ENCODE measurements at regions not wholly inside any gene's neighbourhood (a gene's known extent, or its start where the extent isn't known, plus 50 kb on each side); places are given as distances from the start of the nearest gene placed in this dataset.
"Not testable (repeated sequence)": the region's sequence is repeated elsewhere in the genome, so short reads cannot be mapped to it uniquely, and the experiment has no call there.

DNA sequence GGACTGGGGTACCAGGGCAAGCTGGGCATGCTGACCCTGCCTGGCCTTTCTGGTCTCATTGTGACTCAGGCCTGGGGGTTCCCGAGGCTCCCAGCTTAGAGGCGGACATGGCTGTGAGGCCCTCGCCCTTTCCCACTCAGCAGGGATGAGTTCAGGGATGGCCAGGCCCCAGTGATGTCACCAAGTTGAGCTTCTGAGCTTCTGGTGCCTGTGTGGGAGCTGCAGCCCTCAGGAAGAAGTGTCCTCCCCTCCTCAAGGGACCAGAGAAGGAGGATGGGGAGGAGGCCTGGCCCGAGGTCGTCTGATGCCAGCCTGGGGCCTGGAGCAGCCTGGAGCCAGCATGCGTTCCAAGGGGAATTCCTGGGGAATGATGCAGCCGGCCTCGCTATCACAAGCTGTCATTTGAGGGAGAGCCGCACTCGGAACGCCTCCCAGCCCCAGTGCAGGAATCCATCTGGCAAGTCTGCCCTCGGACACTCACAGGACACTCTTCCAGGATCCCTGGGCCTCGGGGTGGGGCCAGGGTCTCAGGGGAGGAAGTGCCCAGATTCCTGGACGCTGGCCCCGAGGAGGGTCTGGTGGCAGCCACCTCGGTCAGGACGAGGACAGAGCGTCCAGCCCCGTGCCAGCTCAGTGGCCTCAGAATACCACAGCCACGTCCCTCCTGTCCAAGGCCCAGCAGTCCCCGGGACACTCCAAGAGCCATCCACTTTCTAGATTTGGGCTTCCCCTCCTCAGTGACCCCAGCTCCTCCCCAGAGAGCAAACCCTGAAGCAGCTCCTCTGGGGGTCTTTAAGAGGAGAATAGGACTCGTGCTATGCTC, 61.2 kb upstream of the GPC1 start:
- peak; percentile 14 for DNase-seq (ENCODE audit: low spot score)

DNA sequence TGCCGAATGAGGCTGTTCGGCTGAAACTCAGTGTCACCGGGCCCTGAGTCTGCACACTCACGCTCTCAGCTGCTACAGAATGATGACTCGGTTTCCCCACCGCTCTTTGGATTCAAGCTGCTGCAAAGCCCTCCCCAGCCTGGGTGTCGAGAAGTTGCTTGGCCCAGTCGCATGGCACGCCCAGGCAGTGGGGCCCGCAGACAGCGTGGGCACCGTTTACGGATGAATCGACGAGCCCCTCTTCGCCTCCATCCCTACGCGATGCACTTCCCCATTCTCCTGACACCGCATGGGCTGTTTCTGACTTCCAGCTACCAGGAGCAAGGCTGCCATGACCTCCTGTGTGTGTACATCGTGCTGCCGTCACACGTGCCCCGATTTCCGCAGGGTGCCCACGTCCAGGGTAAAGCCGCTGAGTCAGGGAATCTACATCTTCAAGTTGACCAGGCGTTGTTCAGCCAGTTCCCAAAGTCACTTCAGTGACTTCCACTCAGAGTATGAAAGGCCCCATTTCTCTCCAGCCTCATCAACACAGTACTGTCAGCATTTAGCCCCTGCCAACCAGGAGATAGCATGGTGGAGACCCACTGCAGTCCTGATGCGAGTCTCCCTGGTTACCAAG, 60.3 kb upstream of the GPC1 start:
- no peak for DNase-seq (ENCODE audit: low spot score)

DNA sequence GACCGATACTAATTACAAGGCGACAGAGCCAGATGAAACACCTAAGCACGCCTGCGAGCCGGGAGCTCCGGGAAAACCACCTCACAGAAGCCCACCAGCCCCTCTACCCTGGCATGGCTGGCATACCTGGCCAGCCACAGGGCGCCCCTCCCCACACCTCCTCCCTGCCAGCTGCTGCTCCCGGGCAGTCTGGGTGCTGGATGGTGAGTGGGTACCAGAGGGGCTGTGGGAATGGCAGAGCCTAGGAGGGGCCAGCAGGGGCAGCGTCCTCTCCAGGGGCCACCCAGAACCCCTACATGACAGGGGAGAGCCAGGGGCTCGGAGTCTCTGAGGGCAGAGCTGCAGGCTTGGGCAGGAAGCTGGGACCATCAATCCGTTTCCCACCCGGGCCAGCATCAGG, 58.7 kb upstream of the GPC1 start:
- no peak for DNase-seq (ENCODE audit: low spot score)

DNA sequence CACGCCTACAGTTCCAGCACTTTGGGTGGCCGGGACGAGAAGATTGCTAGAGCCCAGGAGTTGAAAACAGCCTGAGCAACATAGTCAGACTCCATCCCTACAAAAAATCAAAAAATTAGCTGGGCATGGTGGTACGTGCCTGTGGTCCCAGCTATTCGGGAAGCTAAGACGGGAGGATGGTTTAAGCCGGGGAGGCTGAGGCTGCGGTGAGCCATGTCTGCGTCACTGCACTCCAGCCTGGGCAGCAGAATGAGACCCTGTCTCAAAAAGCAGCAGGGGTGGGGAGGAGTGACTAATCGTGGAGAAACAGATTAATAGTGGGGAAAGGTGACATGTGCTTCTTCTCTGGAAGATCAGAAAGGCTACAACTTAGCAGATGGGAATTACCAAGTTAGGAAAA, 58.1 kb upstream of the GPC1 start:
- DNase-seq (ENCODE audit: low spot score), result no peak

DNA sequence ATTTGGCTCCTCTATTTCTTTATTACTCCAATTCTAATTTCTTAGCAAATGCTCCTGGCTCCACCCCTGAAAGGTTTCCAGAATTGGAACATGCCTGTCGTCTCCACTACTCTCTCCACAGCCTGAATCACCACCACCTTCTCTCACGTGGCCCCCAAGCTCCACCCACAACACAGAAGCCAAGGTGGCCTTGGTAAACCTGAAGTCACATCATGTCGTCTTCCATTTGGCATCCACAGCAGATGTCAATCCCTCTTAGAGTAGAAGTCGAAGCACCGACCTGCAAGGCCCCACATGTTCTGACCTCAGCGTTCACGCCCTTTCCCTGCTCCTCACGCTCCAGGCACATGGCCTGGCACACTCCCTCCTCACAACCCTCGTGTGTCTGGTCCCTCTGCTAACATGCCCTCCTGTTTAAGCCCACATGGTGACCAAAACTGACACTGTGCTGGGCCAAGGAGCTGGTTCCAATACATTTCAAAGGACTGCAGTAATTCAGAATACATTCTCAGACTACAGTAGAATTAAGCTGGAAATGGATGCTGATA, 56.3 kb upstream of the GPC1 start:
- no peak for DNase-seq (ENCODE audit: low spot score)

DNA sequence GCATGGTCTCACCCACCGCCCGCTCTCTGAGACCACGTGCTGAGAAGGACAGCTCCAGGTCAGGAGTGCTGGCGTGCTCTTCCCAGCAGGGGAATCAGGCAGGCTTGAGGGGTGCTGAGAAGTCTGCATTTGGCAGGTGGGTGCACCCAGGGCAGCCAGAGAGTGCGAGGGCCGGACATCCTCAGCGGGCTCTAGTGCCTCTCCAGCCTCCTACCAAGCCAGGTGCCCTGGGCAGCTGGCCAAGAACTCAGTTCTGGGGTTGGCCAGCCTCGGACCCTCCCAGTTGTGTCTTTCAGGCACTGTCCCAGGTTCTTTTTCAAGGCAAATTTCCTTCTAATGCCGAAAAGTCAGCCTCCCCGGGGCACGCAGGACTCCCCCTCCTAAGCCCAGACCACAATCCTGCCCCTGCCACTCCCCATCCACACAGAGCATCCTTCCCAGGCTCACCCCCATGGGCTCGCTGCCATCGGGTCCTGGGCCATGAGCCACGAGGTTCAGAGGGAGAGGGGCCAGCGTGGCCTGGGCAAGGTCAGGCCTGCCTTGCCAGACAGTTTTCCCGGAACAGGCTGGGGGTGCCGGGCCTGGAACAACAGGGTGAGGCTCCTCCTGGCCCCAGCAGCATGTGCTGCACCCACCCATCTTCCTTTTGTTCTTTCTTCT, 52.2 kb upstream of the GPC1 start:
- DNase-seq (ENCODE audit: low spot score), result no peak

- no peak for DNase-seq (ENCODE audit: low spot score)
These were observed 51.4 kb upstream of the GPC1 start for GRCh38 chr2:240383871-240384700.

DNA sequence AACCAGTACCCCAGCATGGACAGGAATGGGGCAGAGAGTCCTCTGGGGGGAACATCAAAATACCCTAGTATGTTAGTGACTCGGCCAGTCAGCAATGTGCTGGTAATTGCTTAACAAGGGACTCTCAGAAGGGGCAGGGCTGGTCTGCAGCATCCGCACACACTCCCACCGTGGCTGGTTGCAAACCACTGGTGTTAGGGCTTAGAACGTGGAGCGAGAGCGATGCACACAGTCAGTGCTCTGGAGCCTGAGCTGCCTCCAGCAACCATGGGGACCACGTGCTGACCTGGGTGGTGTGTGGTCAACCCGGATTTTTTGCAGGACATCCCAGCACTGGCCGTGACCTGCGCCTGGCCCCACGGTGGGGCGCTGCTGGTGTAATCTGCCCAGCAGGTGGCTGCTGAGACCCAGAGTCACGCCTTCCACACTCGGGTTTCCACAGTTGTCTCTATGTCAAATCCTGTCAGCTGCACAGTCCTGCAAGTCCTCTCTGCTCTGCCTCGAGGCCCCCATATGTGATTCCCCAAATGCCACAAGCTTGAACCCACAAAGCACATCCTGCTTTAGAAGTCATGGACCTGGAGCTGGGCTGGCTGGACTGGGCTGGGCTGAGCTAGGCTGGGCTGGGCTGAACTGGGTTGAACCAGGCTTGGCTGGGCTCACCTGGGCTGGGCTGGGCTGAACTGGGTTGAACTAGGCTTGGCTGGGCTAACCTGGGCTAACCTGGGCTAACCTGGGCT, 50.6 kb upstream of the GPC1 start:
- no peak for DNase-seq (ENCODE audit: low spot score)

DNA sequence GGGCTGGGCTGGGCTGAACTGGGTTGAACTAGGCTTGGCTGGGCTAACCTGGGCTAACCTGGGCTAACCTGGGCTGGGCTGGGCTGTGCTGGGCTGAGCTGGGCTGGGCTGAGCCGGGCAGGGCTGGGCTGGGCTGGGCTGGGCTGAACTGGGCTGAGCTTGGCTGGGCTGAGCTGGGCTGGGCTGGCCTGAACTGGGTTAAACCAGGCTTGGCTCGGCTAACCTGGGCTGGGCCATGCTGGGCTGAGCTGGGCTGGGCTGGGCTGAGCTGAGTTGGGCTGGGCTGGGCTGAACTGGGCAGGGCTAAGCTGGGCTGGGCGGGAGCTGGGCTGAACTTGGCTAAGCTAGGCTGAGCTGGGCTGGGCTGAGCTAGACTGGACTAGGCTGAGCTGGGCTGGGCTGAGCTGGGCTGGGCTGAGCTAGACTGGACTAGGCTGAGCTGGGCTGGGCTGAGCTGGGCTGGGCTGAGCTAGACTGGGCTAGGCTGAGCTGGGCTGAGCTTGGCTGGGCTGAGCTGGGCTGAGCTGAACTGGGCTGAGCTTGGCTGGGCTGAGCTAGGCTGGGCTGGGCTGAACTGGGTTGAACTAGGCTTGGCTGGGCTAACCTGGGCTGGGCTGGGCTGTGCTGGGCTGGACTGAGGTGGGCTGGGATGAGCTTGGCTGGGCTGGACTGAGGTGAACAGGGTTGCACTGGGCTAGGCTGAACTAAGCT, 49.9 kb upstream of the GPC1 start:
- not testable (repeated sequence) for DNase-seq (ENCODE audit: low spot score)

Data from LoVo (cell line).